Peyer's patch (tissue), 4 donors: ENCODE measurements at regions not wholly inside any gene's neighbourhood (a gene's known extent, or its start where the extent isn't known, plus 50 kb on each side); places are given as distances from the start of the nearest gene placed in this dataset.

Source experiments
- DNase-seq, 3 donors: peaks; one replicate each; pipeline ENCODE4 v3.0.0-alpha.2; 2017 to 2019
- H3K27ac ChIP-seq, 4 donors: fragments of 200-600 bp; sonication (generic); one replicate each; pipeline ENCODE4 v1.5.1; 2016 to 2019
- H3K27me3 ChIP-seq, 2 donors: fragments of 200-600 bp; sonication (generic); one replicate each; pipeline ENCODE4 v1.5.1; 2019
- H3K36me3 ChIP-seq, 3 donors: fragments of 200-600 bp; sonication (generic); one replicate each; pipeline ENCODE4 v1.5.1; 2016 to 2019
- H3K4me1 ChIP-seq, 4 donors: fragments of 200-600 bp; sonication (generic); one replicate each; pipeline ENCODE4 v1.5.1; 2016 to 2019
- H3K4me3 ChIP-seq, 4 donors: fragments of 200-600 bp; sonication (generic); 1 replicate in 3 of 4; 2 replicates in 1 of 4; pipeline ENCODE4 v1.5.1; 2016 to 2019; ENCODE audit warnings: mild to moderate bottlenecking in 1 of 4
- H3K9me3 ChIP-seq, 4 donors: fragments of 200-600 bp; sonication (generic); one replicate each; pipeline ENCODE4 v1.5.1; 2016 to 2019; ENCODE audit warnings: mild to moderate bottlenecking in 1 of 4
- CTCF ChIP-seq, 6 experiments: fragments of 450-650 bp in 4 of 6; fragments of 200-600 bp in 2 of 6; sonication (generic) in 1 of 6; IDR thresholded peaks; one replicate each; pipeline ENCODE4 v1.5.1; 2017 to 2019; ENCODE audit warnings: antibody characterized with exemption in 6 of 6, mild to moderate bottlenecking in 3 of 6, moderate library complexity in 1 of 6
- POLR2A ChIP-seq, 2 donors: fragments of 450-650 bp; IDR thresholded peaks; one replicate each; pipeline ENCODE4 v1.5.1; 2017; ENCODE audit warnings: antibody characterized with exemption in 2 of 2, mild to moderate bottlenecking in 2 of 2, moderate library complexity in 2 of 2

DNA sequence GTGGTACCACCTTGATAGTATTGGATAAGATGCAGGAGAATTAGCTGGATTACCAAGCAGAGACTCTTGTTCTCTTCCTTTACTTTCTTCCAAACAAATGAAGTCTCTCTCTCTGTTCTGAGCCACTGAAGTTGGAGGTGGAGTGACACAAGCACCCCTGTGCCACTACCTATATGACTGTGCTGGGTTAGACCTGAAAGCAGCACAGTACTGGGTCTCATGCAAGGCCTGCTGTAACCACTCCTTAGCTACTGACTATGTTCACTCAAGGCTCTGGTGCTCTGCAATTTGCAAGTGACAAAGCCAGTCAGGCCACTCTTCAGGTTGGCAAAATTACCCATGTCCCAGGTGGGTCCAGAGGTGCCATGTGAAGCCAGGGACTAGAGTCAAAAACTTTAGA lies 389.6 kb upstream of the MAOA start:
- Histone ChIP-seq H3K4me1 (no peaks in the 10 kb centered on the region), H3K36me3 (no peaks in the 10 kb centered on the region), H3K27me3 (no peaks in the 10 kb centered on the region), H3K27ac (no peak overlapping the region), H3K9me3 (no peaks in the 10 kb centered on the region), H3K4me3 (no peak overlapping the region)
- TF ChIP-seq POLR2A (IDR thresholded peaks at IDR 0.05) (no peak), CTCF (IDR thresholded peaks at IDR 0.05) (no peak)
- DNase-seq, result no peak

DNA sequence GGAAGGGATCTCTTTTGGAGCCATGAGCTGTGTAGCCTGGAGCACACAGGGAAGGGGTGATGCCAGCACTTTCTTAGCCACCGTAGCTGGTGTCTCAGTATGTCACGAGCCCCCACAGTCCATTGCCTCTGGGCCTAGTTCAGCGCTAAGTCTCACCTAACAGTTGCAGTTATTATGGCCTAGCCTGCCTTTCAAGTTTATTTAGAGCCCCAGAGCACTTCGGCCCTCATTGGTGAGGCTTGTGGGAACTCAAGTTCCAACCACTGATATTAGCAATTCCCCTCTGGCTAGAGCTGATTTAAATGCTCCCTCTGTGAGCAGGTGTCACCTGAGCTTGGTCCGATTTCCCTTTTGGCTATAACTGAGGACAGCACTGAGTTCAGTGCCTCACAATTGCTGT lies 388.4 kb upstream of the MAOA start:
- no peak for TF ChIP-seq POLR2A (IDR thresholded peaks at IDR 0.05)
- TF ChIP-seq CTCF (IDR thresholded peaks at IDR 0.05), result no peak
- Histone ChIP-seq H3K9me3 (no peaks in the 10 kb centered on the region), H3K27me3 (no peaks in the 10 kb centered on the region), H3K4me1 (no peaks in the 10 kb centered on the region), H3K36me3 (no peaks in the 10 kb centered on the region), H3K27ac (no peak overlapping the region), H3K4me3 (no peak overlapping the region)
- no peak for DNase-seq

GRCh38 chrX:43269201-43269600 lies 386.9 kb upstream of the MAOA start:
- H3K9me3 ChIP-seq, result no peaks in the 10 kb centered on the region
- TF ChIP-seq POLR2A (IDR thresholded peaks at IDR 0.05), result no peak
- no peak for TF ChIP-seq CTCF (IDR thresholded peaks at IDR 0.05)
- no peak for DNase-seq
- H3K4me1 ChIP-seq, result no peaks in the 10 kb centered on the region
- H3K27ac ChIP-seq, result no peak overlapping the region
- H3K27me3 ChIP-seq, result no peaks in the 10 kb centered on the region
- no peak overlapping the region for H3K4me3 ChIP-seq
- H3K36me3 ChIP-seq, result no peaks in the 10 kb centered on the region

GRCh38 chrX:43277879-43278278 lies 378.2 kb upstream of the MAOA start:
- Histone ChIP-seq H3K4me1 (no peaks in the 10 kb centered on the region), H3K36me3 (no peaks in the 10 kb centered on the region), H3K4me3 (no peak overlapping the region), H3K9me3 (no peaks in the 10 kb centered on the region), H3K27me3 (no peaks in the 10 kb centered on the region), H3K27ac (no peak overlapping the region)
- no peak for TF ChIP-seq CTCF (IDR thresholded peaks at IDR 0.05)
- TF ChIP-seq POLR2A (IDR thresholded peaks at IDR 0.05), result no peak
- no peak for DNase-seq

DNA sequence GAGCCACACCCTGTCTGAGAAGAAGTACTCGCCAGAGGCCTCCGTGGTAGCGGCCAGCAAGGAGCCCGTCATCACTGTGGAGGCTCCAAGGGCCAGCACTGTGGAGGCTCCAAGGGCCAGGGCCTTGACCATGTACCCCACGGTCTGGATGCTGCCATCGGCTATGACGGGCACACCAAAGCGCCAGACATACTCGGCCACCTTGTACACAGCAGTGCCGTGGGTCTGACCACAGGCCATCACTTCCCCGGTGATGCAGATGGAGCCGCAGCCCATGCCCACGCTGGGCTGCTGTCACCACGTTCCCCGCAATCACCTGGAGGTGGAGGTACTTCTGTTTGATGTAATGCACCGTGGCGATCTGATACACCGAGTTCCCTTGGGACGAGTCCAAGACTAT lies 377.7 kb upstream of the MAOA start:
- no peak for DNase-seq
- no peaks in the 10 kb centered on the region for H3K4me1 ChIP-seq
- TF ChIP-seq CTCF (IDR thresholded peaks at IDR 0.05) (no peak), POLR2A (IDR thresholded peaks at IDR 0.05) (no peak)
- no peaks in the 10 kb centered on the region for H3K36me3 ChIP-seq
- H3K9me3 ChIP-seq, result no peaks in the 10 kb centered on the region
- no peak overlapping the region for H3K4me3 ChIP-seq
- no peaks in the 10 kb centered on the region for H3K27me3 ChIP-seq
- H3K27ac ChIP-seq, result no peak overlapping the region

- H3K27ac ChIP-seq, result no peak overlapping the region
- no peaks in the 10 kb centered on the region for H3K4me1 ChIP-seq
- no peaks in the 10 kb centered on the region for H3K27me3 ChIP-seq
- TF ChIP-seq CTCF (IDR thresholded peaks at IDR 0.05) (no peak), POLR2A (IDR thresholded peaks at IDR 0.05) (no peak)
- no peak overlapping the region for H3K4me3 ChIP-seq
- no peak for DNase-seq
- H3K9me3 ChIP-seq, result no peaks in the 10 kb centered on the region
- H3K36me3 ChIP-seq, result no peaks in the 10 kb centered on the region
Observed at GRCh38 chrX:43279341-43279808, 376.7 kb upstream of the MAOA start.
